ENCODE measurements at regions not wholly inside any gene's neighbourhood (a gene's known extent, or its start where the extent isn't known, plus 50 kb on each side); places are given as distances from the start of the nearest gene placed in this dataset.

DNA sequence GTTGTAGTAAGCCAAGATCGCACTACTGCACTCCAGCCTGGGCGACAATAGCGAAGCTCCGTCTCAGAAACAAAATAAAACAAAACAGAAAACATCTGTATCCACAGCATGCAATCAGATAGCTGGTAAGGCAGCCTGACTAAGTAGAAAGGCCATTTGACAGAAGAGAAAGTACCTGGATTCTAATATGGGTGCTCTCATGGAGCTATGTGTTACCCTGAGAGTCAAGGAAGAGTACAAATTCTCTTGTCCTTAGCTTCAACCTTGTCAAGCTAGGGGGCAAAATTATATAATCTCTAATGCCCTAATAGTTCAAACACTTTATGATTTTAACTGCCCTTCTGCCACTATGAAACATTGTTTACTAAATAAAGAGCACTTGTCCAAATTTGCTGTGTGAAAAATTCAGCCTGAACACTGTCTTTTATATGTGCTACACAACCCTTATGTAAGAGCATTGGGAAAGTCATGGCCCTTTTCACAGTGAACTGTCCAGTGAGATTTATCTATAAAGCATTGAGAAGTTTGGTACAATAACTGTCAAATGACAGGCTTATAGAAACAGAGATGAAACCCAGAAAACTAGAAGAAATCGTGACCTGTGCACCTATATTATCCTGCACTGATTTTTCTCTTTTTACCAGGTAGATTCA is 51.2 kb upstream of the PRKG1 start:
- no peak overlapping the region for H3K4ac ChIP-seq (ENCODE audit: low read depth, low read length)
- no peak overlapping the region for H3K27ac ChIP-seq (ENCODE audit: low read depth, low read length)
- H2AK5ac ChIP-seq (ENCODE audit: low read length) = no peak overlapping the region
- no peak overlapping the region for H3K23ac ChIP-seq (ENCODE audit: low read length)
- H3K79me2 ChIP-seq (ENCODE audit: control insufficient read depth, insufficient read depth, low read length) = no peaks in the 10 kb centered on the region
- no peak overlapping the region for H3K56ac ChIP-seq (ENCODE audit: low read length)
- H3K4me2 ChIP-seq (ENCODE audit: low read length) = no peak overlapping the region
- H3K18ac ChIP-seq (ENCODE audit: low read length) = no peak overlapping the region
- H2BK5ac ChIP-seq (ENCODE audit: low read length) = no peak overlapping the region
- no CpG with 5 or more reads among the region's 5 CpGs for WGBS (ENCODE audit: extremely low coverage, insufficient coverage, low lambda C conversion rate)
- no peaks in the 10 kb centered on the region for H3K36me3 ChIP-seq (ENCODE audit: control insufficient read depth, insufficient read depth, low read length)
- H2BK15ac ChIP-seq (replicated peaks; ENCODE audit: low read depth) = no peak overlapping the region
- no peaks in the 10 kb centered on the region for H3K4me1 ChIP-seq (ENCODE audit: control insufficient read depth, low read depth, low read length)
- no peak overlapping the region for H3K4me3 ChIP-seq (ENCODE audit: low read length)
- no peak overlapping the region for H2BK120ac ChIP-seq (ENCODE audit: low read depth, low read length)
- H3K9ac ChIP-seq (ENCODE audit: low read length) = no peak overlapping the region
- DNase-seq = no peak
- H4K8ac ChIP-seq (ENCODE audit: low read depth, low read length) = no peak overlapping the region
- no peak overlapping the region for H4K5ac ChIP-seq (ENCODE audit: low read length)
- no peaks in the 10 kb centered on the region for H3K79me1 ChIP-seq (ENCODE audit: low read length)
- H3K27me3 ChIP-seq (ENCODE audit: insufficient read depth, low read length, poor library complexity) = no peaks in the 10 kb centered on the region

DNA sequence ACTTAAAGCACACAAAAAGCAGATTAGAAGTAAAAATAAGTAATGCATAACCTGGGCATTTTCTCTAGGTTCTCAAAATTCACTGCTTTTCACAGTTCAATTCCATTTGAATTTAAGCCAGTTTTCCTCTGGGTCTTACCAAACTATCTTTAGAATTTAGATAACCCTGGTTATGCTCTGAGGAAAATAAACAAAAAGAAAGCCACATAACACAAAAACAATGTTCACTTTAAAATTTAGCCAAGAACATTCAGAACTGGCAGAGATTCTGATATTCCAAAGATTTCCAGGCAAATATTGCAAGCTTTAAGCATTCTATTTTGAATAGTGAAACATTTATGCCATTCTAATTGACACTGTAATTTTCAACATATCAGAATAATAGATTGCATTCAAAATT is 50.7 kb upstream of the PRKG1 start:
- Histone ChIP-seq H3K27me3 (ENCODE audit: insufficient read depth, low read length, poor library complexity) (no peaks in the 10 kb centered on the region), H3K4me2 (ENCODE audit: low read length) (no peak overlapping the region), H2BK120ac (ENCODE audit: low read depth, low read length) (no peak overlapping the region), H2BK5ac (ENCODE audit: low read length) (no peak overlapping the region), H3K18ac (ENCODE audit: low read length) (no peak overlapping the region), H3K4me3 (ENCODE audit: low read length) (no peak overlapping the region), H3K79me2 (ENCODE audit: control insufficient read depth, insufficient read depth, low read length) (no peaks in the 10 kb centered on the region), H3K9ac (ENCODE audit: low read length) (no peak overlapping the region), H3K4ac (ENCODE audit: low read depth, low read length) (no peak overlapping the region), H4K5ac (ENCODE audit: low read length) (no peak overlapping the region), H2BK15ac (replicated peaks; ENCODE audit: low read depth) (no peak overlapping the region), H3K36me3 (ENCODE audit: control insufficient read depth, insufficient read depth, low read length) (no peaks in the 10 kb centered on the region), H4K8ac (ENCODE audit: low read depth, low read length) (no peak overlapping the region), H2AK5ac (ENCODE audit: low read length) (no peak overlapping the region), H3K23ac (ENCODE audit: low read length) (no peak overlapping the region), H3K56ac (ENCODE audit: low read length) (no peak overlapping the region), H3K27ac (ENCODE audit: low read depth, low read length) (no peak overlapping the region), H3K4me1 (ENCODE audit: control insufficient read depth, low read depth, low read length) (no peaks in the 10 kb centered on the region), H3K79me1 (ENCODE audit: low read length) (no peaks in the 10 kb centered on the region)
- DNase-seq = no peak

Measured in mesendoderm (in vitro differentiated cells).